DMS 273 (cell line): ENCODE measurements at regions not wholly inside any gene's neighbourhood (a gene's known extent, or its start where the extent isn't known, plus 50 kb on each side); places are given as distances from the start of the nearest gene placed in this dataset.
"Not testable (repeated sequence)": the region's sequence is repeated elsewhere in the genome, so short reads cannot be mapped to it uniquely, and the experiment has no call there.

Experiments
- DNase-seq: peaks from one replicate; lab custom pipeline; 2025; ENCODE audit not compliant: unreplicated experiment; lab: John Stamatoyannopoulos, UW

DNA sequence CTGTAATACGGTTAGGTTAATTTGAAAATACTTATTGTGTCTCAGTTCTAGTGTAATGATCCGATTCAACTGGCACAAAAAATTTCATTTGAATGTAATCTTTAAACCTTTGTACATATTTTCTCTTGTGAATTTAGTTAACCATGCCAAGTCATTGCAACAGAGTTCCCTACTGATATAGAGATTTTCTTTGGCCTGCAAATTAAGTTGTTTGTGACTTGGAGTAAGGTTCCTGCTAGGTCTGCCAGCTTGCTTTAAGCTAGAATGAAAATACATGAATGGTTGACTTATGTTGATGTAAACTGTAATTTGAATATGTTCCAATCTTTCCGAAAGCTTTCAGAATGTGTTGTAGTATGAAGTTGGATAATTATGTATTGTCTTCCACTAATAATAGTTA lies 1004.1 kb upstream of the EDIL3 start:
- no peak for DNase-seq

DNA sequence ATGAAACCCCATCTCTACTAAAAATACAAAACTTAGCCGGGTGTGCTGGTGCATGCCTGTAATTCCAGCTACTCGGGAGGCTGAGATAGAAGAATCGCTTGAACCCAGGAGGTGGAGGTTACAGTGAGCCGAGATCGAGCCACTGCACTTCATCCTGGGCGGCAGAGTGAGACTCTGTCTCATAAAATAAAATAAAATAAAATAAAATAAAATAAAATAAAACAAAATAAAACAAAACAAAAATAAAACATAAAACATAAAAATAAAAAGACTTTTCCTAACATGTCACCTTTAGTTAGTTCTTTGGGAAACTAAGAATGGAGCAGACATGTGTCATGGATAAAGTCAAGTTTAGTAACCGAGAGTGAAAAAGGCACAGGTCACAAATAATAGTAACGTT lies 1007.6 kb upstream of the EDIL3 start:
- DNase-seq = not testable (repeated sequence)

DNA sequence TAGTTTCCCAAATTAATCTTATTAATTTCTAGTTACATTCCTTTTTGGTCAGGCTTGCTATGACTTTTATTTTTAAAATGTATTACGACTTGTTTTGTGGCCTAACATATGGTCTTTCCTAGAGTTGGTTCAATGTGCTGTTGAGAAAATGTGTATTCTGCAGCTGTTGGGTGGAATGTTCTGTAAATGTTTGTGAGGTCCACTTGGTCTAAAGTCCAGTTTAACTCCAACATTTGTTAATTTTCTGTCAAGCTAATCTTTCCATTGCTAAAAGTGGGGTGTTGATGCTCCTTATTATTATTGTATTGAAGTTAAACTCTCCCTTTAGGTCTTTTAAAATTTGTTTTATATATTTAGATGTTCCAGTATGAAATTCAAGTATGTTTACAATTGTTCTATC lies 1010.8 kb upstream of the EDIL3 start:
- no peak for DNase-seq

DNA sequence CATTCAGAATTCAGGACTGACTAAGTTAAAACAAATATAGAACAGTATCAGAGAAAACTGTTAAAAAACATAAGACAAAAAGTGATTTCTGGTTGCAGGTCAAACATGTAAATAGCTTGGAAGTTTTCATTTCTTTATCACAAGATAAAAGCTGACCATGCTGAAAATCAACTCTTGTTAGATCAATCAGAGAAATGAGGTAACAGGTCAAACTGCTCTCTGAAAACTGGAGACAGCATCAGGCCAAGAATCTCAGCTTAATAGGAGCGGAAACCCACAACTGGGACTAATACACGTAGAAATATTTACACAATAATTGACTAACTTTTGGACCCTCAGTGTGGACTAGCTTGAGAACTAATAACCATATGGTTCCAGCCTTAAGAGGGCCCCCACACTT lies 1012.8 kb upstream of the EDIL3 start:
- no peak for DNase-seq

DNA sequence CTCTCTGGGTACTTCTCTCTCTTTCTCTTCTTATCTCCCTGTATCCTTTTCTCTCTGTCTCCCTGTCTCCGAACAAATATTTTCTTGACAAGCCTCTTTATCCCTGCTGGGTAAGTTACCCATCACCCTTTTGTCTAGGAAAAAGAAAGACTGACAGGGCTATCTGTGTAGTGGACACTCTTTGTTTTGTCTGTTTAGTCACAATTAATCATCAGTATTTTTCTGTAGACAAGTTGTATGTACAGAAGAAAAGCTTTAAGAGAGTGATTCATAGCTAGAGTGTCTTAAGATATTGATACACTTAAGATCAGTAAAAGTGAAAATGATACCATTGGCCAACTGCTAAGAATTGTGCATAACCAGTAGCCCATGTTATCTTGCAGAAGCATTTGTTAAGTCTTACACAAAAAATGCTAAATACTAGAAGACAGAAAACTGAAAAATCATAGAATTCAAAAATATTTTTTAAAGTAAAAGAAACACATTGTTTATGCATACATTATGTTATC lies 1043.8 kb upstream of the EDIL3 start:
- DNase-seq = no peak

DNA sequence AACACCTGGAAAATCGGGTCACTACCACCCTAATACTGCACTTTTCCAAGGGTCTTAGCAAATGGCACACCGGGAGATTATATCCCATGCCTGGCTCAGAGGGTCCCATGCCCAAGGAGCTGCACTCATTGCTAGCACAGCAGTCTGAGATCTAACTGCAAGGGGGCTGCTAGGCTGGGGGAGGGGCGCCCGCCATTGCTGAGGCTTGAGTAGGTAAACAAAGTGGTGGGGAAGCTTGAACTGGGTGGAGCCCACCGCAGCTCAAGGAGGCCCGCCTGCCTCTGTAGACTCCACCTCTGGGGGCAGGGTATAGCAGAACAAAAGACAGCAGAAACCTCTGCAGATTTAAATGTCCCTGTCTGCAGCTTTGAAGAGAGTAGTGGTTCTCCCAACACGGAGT lies 1047.0 kb upstream of the EDIL3 start:
- DNase-seq = not testable (repeated sequence)

DNA sequence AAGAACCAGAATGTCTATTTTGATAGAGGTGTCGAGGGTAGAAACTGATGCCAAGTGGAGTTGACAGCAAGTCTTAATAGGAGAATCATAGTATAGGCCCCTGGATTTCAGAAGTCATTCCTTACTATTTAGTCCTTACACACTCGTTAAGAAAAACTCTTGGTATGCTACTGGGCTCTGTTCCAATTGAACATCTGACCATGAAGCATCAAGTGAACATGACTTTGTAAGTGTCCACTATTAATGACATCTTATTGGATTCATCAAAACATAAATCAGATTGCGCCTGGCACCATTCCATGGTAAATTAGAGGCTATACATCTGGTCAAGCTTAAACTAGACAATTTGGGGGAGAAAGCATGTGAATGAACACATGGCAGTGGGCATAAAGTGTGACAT lies 1056.5 kb upstream of the EDIL3 start:
- no peak for DNase-seq

GRCh38 chr5:85441853-85442252 lies 1057.2 kb upstream of the EDIL3 start:
- DNase-seq = no peak

GRCh38 chr5:85452322-85453025 lies 1067.8 kb upstream of the EDIL3 start:
- DNase-seq = no peak

GRCh38 chr5:85453026-85453349 lies 1068.3 kb upstream of the EDIL3 start:
- DNase-seq = no peak

GRCh38 chr5:85458319-85458718 lies 1073.6 kb upstream of the EDIL3 start:
- DNase-seq = no peak

DNA sequence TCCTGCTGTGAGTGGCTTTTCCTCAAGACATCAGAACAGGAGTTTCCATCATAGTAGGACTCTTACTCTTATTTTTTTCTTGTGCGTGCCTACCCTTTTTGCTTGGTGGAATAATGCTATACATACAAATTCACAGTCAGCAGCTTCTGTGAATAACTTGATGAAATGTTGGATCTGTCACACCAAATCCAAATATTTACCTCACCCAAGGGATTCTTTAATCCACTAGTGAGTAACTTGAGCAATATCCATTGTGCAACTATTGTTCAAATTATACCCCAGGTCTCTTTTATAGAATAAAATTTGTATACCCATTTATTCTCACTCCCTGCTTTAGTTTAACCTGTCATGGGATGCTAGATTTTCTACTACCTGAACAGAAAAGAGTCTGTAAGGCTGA lies 1078.3 kb upstream of the EDIL3 start:
- no peak for DNase-seq

- DNase-seq = no peak
These were observed 1081.7 kb upstream of the EDIL3 start for GRCh38 chr5:85466423-85466822.

DNA sequence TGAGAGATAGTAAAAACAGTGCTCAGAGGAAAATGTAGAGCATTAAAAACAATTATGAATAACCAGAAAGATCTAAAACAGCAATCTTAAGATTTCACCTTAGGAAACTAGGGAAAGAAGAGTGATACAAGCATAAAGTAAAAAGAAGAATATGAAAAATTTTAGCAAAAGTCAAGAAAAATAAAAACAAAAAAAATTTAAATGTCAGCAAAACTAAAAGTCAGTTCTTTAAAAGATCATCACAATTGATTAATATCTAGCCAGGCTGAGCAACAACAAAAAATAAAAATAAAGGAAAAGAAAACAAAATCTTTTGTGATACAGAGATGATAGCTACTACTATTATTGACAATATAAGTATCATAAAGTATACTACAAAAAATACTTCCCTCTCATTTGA lies 1088.1 kb upstream of the EDIL3 start:
- DNase-seq = no peak

GRCh38 chr5:85475151-85475550 lies 1090.5 kb upstream of the EDIL3 start:
- DNase-seq = not testable (repeated sequence)

- DNase-seq = no peak
These were observed 1091.9 kb upstream of the EDIL3 start for GRCh38 chr5:85476617-85477016.

DNA sequence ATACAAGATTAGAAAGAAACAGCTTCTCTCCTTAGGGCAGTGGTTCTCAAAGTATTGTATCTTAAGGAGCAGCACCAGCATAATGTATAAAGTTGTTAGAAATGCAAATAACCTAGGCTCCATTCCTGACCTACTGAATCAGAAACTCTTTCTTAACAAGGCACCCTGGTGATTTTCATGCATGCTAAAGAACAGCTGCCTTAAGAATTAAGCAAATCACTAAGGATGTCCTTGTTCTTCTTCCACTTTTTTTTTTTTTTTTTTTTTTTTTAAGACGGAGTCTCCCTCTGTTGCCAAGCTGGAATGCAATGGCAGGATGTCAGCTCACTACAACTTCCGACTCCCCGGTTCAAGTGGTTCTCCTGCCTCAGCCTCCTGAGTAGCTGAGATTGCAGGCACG lies 1095.2 kb upstream of the EDIL3 start:
- DNase-seq = no peak

DNA sequence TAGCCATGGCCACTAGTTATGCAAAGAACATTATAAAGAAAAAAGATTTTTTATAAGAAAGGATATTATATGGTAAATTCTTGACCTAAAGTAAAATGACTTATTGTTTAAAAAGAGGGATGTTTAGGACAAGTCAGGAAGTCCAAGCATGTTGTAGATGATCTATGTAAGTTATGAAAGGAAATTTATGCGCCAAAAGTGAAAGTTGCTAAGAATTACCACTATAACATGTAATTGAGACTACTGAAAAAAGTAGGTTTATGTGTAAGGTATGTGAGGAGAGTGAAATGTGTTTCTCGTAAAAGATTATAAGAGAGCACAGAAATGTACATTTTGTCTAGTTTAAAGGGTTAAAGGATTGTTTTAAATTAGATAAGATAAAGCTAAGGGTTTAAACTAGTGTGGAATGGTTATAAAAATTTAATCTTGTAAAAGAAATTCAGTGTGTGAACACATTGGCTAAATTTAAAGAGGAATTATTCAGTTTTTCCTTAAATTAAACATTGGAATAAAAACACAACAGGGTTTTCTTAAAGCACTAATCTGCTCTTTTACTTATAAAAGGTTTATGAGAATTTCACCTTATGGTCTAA lies 1100.4 kb upstream of the EDIL3 start:
- DNase-seq = peak; percentile 36

GRCh38 chr5:85488295-85488694 lies 1103.6 kb upstream of the EDIL3 start:
- no peak for DNase-seq

- DNase-seq = no peak
These were observed 1116.2 kb upstream of the EDIL3 start for GRCh38 chr5:85500869-85501268.

GRCh38 chr5:85512896-85513295 lies 1104.8 kb upstream of the COX7C start:
- DNase-seq = peak; percentile 2

DNA sequence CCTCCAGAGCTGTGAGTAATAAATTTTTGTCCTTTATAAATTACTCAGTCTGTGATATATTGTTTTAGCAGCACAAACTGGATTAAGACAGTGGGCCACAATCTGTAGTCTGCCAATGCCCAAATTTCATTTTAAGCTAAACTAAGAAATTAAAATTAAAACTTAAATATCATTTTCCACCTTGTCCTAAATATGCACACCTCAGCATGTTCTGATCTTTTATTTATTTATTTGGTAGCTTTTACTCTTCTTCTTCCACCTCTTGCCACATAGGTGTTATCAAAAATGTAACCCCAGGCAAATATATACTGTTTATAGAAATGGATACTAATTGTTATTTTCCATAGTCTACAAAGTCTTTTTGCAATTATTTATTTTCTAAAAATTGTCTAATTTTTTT lies 1102.2 kb upstream of the COX7C start:
- DNase-seq = no peak

DNA sequence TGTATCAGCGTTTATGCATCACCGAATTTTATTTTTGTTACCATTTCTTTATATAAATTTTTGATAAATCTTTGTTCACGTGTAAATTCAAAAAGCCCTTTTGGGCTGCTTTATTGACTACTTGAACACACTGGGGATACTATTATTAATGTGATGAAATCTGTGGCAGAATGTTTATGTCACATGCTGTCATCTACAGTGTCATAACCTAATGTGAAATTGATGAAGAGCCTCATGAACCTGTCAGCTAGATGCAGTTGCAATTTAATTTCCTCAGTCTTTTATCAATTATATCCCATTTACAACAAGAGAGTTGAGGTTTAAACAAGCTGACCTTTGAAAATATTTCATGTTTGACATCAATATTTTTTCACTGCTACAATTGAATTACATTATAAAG lies 1100.4 kb upstream of the COX7C start:
- DNase-seq = no peak
